SK-MEL-5 (cell line): ENCODE measurements at regions not wholly inside any gene's neighbourhood (a gene's known extent, or its start where the extent isn't known, plus 50 kb on each side); places are given as distances from the start of the nearest gene placed in this dataset.

Experiments
- DNase-seq: peaks from one replicate; pipeline ENCODE4 v3.0.0-alpha.2; 2016; ENCODE audit warnings: low read depth, low spot score
- in situ Hi-C: cut with HindIII; loops from 2 replicates; pipeline ENCODE4 v1.10.0; 2016; ENCODE audit warnings: low sequenced_read_pairs, high pct_unique_total_duplicates, low pct_unique_long_range_greater_than_20kb
- small RNA-seq, 2 experiments: library from RNA; depleted of rRNA; stranded (forward); fragments of <200 nt; gene quantifications; one replicate each; pipeline ENCODE3, GENCODE V24; 2014

DNA sequence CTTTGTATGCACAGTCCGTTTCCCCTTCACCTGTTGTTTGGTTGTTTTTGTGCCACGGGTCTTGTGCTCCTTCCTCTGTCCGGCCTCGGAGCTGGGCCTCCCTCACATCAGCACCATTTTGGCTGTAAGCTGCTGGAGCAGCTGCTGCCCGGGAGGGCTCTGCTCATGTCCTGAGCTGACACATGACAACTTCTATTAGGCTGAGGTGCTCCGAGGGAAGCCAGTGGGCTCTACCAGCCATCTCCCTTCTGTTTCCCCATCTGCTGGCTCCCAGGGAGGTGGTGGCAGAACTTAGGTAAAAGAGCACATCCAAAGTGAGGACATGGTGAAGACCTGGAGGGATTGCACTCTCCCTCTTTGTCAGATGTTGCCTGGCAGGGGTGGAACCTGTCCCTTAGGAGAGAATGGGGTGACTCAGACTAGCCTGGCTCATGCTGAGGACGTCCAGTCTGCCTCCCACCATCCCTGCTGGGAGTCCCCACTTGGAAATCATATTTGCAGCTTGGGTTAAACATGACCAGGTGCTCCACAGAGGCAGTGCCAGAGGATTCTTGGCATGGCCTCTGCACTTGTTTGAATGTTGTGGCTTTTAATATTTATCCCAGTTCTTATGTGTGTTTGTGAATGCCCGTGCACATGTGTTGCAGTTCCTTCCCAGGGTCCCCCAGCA, 49.8 kb upstream of the TNP1 start:
- in situ Hi-C loops = no loop called here
- DNase-seq = no peak

Small RNA genes lying in the stretch of these regions (small RNA-seq; reads per million reads assigned to genes)
- gene RF01983 = 0 reads per million in 2 experiments
